ENCODE measurements at regions not wholly inside any gene's neighbourhood (a gene's known extent, or its start where the extent isn't known, plus 50 kb on each side); places are given as distances from the start of the nearest gene placed in this dataset.
A peak's percentile ranks its signal among the peaks of the same experiment; 100 is the strongest.

DNA sequence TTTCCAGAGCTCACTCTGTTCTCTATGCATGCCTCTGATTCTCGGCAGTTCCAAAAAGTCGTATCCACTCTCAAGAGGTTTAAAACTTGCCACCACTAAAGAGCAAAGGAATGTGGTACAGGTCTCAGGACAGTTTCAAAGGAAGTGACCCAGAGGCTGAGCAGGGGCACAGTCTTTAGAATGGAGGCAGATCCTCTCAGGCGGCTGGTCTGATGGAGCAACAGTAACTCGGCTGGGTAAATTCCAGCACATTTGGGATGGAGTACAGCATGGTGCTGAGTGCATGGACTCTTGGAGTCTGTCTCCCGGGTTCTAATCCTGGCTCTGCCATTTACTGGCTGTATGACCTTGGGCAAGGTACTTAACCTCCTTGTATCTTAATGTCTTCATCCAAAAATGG lies 88.1 kb upstream of the BACH2 start:
- Mint-ChIP-seq H3K9me3 (no peaks in the 10 kb centered on the region), H3K36me3 (no peaks in the 10 kb centered on the region), H3K4me3 (no peak overlapping the region), H3K27ac (no peak overlapping the region), H3K4me1 (peaks cover 19 to 22% (median 20%) of the 10 kb centered on the region in 3 donors), H3K27me3 (peaks cover 7 to 10% of the 10 kb centered on the region in 2 donors)
- peaks cover 13% of the 10 kb centered on the region for H3K4me1 ChIP-seq (ENCODE audit: insufficient read depth, low read length)
- no peak overlapping the region for H3K4me3 ChIP-seq (ENCODE audit: low read length)
- POLR2A ChIA-PET: no interaction called here
- CTCF ChIA-PET: interaction anchor here (0.6 to 2.2 kb wide), 2 partner anchors 9 to 32 kb away, joined by 4 to 11 read pairs; no protein-coding TSS in a partner anchor
- H3K27me3 ChIP-seq (ENCODE audit: insufficient read depth, low read length, poor library complexity, severe bottlenecking): no peaks in the 10 kb centered on the region
- H3K36me3 ChIP-seq (ENCODE audit: insufficient read depth, low read length): no peaks in the 10 kb centered on the region
- H3K9me3 ChIP-seq (ENCODE audit: low read length): no peaks in the 10 kb centered on the region
- H3K27ac ChIP-seq (ENCODE audit: low read depth, low read length): no peak overlapping the region
- no peak for DNase-seq

DNA sequence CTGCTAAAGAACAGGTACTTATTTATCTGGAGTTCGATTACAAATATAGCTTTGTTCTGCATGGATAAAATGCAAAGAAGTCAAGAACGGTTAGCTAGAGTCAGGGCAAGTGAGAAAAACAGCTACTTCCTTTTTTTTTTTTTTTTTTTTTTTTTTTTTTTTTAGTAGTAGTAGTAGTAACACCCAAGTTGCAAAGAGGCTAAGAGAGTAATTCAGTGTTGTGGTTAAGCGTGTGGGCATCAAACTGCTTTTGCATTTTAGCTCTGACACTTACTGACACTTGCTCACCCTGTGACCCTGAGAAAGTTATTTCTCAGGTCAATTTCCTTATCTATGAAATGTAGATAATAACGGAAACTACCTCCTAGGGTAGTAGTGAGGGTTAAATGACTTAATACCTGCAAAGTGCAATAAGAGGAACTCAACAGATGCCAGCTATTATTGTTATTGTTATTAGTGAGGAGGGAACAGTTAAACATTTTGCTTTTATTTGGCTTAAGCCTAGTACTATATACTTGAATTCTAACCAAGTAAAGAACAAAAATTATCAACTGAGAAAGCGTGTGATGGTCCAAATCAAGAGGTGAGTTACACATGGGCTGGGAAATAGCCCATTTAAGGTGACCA lies 86.7 kb upstream of the BACH2 start:
- Mint-ChIP-seq H3K27me3 (peaks cover 7 to 17% of the 10 kb centered on the region in 2 donors), H3K4me1 (peaks cover 19 to 22% (median 20%) of the 10 kb centered on the region in 3 donors), H3K27ac (no peak overlapping the region), H3K36me3 (no peaks in the 10 kb centered on the region), H3K9me3 (no peaks in the 10 kb centered on the region), H3K4me3 (no peak overlapping the region)
- no peaks in the 10 kb centered on the region for H3K27me3 ChIP-seq (ENCODE audit: insufficient read depth, low read length, poor library complexity, severe bottlenecking)
- H3K4me1 ChIP-seq (ENCODE audit: insufficient read depth, low read length): peaks cover 13% of the 10 kb centered on the region
- no peak overlapping the region for H3K27ac ChIP-seq (ENCODE audit: low read depth, low read length)
- peak in 2 of 5 donors; percentile 23 to 40 for DNase-seq
- ChIA-PET POLR2A (interaction anchor here (0.6 to 1.0 kb wide), 3 partner anchors 88 to 443 kb away, joined by 3 to 7 read pairs (median 3); no protein-coding TSS in a partner anchor), CTCF (interaction anchor here (1.3 to 2.2 kb wide), 3 partner anchors 10 to 443 kb away, joined by 3 to 11 read pairs (median 5); no protein-coding TSS in a partner anchor)
- no peaks in the 10 kb centered on the region for H3K9me3 ChIP-seq (ENCODE audit: low read length)
- H3K4me3 ChIP-seq (ENCODE audit: low read length): no peak overlapping the region
- no peaks in the 10 kb centered on the region for H3K36me3 ChIP-seq (ENCODE audit: insufficient read depth, low read length)

DNA sequence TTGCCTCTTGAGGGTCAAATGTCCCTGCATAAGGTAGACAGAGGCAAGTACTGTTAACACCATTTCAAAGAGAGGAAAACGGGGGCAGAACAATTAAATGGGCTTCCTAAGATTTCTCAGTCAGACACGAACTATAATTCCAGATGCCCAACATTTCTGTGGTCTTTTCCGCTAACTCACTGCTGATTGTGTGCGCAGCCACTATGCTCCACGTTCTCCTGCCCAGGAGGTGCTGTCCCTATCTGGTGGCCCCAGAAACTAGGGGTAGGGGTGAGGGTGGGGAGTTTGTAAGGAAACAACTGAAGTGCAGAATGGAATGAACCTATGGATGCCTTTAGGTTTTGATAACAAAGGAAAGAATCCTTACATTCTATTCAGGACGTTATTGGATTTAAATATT lies 86.1 kb upstream of the BACH2 start:
- Histone ChIP-seq H3K4me1 (ENCODE audit: insufficient read depth, low read length) (peaks cover 13% of the 10 kb centered on the region), H3K27ac (ENCODE audit: low read depth, low read length) (no peak overlapping the region), H3K36me3 (ENCODE audit: insufficient read depth, low read length) (no peaks in the 10 kb centered on the region), H3K9me3 (ENCODE audit: low read length) (no peaks in the 10 kb centered on the region), H3K4me3 (ENCODE audit: low read length) (no peak overlapping the region), H3K27me3 (ENCODE audit: insufficient read depth, low read length, poor library complexity, severe bottlenecking) (no peaks in the 10 kb centered on the region)
- no peaks in the 10 kb centered on the region for H3K36me3 Mint-ChIP-seq
- H3K4me1 Mint-ChIP-seq: peaks cover 19 to 22% (median 20%) of the 10 kb centered on the region in 3 donors
- POLR2A ChIA-PET: interaction anchor here (0.6 to 1.0 kb wide), 3 partner anchors 87 to 442 kb away, joined by 3 to 7 read pairs (median 3); no protein-coding TSS in a partner anchor
- CTCF ChIA-PET: interaction anchor here (1.3 to 2.2 kb wide), 3 partner anchors 11 to 442 kb away, joined by 3 to 11 read pairs (median 5); no protein-coding TSS in a partner anchor
- H3K9me3 Mint-ChIP-seq: no peaks in the 10 kb centered on the region
- H3K27me3 Mint-ChIP-seq: peaks cover 4 to 17% of the 10 kb centered on the region in 2 donors
- no peak for DNase-seq
- no peak overlapping the region for H3K4me3 Mint-ChIP-seq
- no peak overlapping the region for H3K27ac Mint-ChIP-seq

- Histone ChIP-seq H3K36me3 (ENCODE audit: insufficient read depth, low read length) (no peaks in the 10 kb centered on the region), H3K27me3 (ENCODE audit: insufficient read depth, low read length, poor library complexity, severe bottlenecking) (no peaks in the 10 kb centered on the region), H3K4me3 (ENCODE audit: low read length) (no peak overlapping the region), H3K4me1 (ENCODE audit: insufficient read depth, low read length) (no peaks in the 10 kb centered on the region), H3K9me3 (ENCODE audit: low read length) (no peaks in the 10 kb centered on the region), H3K27ac (ENCODE audit: low read depth, low read length) (no peak overlapping the region)
- H3K9me3 Mint-ChIP-seq: no peaks in the 10 kb centered on the region
- no peak for DNase-seq
- H3K4me1 Mint-ChIP-seq: peaks cover 0 to under 1% (median 0%) of the 10 kb centered on the region in 3 donors
- H3K27ac Mint-ChIP-seq: no peak overlapping the region
- H3K36me3 Mint-ChIP-seq: no peaks in the 10 kb centered on the region
- ChIA-PET CTCF (interaction anchor here (1.0 to 1.8 kb wide), 2 partner anchors 17 to 80 kb away, joined by 3 to 8 read pairs; no protein-coding TSS in a partner anchor), POLR2A (no interaction called here)
- H3K27me3 Mint-ChIP-seq: peaks cover 0 to 10% of the 10 kb centered on the region in 2 donors
- no peak overlapping the region for H3K4me3 Mint-ChIP-seq
Measured at GRCh38 chr6:90375681-90376439, 79.2 kb upstream of the BACH2 start.

- no peaks in the 10 kb centered on the region for H3K9me3 ChIP-seq (ENCODE audit: low read length)
- no peaks in the 10 kb centered on the region for H3K4me1 ChIP-seq (ENCODE audit: insufficient read depth, low read length)
- ChIA-PET POLR2A (no interaction called here), CTCF (no interaction called here)
- Mint-ChIP-seq H3K4me3 (no peak overlapping the region), H3K9me3 (no peaks in the 10 kb centered on the region), H3K27ac (no peak overlapping the region), H3K36me3 (no peaks in the 10 kb centered on the region), H3K27me3 (peaks cover 0 to 7% of the 10 kb centered on the region in 2 donors), H3K4me1 (peaks cover 4 to 13% (median 6%) of the 10 kb centered on the region in 3 donors)
- H3K36me3 ChIP-seq (ENCODE audit: insufficient read depth, low read length): no peaks in the 10 kb centered on the region
- H3K27ac ChIP-seq (ENCODE audit: low read depth, low read length): no peak overlapping the region
- no peak overlapping the region for H3K4me3 ChIP-seq (ENCODE audit: low read length)
- no peaks in the 10 kb centered on the region for H3K27me3 ChIP-seq (ENCODE audit: insufficient read depth, low read length, poor library complexity, severe bottlenecking)
- no peak for DNase-seq
Measured at GRCh38 chr6:90374201-90374600, 77.6 kb upstream of the BACH2 start.

DNA sequence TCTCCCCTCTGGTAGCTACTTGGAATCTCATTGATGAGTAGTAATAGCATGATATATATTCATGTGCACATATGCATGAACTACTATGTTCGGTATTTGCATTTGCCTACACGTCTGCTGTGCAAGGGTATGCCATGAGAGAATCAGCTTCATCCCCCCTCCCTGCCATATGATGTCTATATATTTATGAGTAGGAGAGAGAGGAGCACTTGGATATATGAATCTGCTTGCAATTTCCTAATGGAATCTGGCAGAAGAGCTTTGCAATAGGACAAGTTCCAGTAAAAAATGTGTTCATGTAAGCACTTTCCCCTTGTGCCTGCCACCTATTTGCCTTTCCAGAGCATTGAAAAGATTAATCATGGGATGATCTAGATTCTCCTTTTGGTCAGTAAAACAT lies 76.2 kb upstream of the BACH2 start:
- no peaks in the 10 kb centered on the region for H3K9me3 Mint-ChIP-seq
- no peak for DNase-seq
- H3K36me3 ChIP-seq (ENCODE audit: insufficient read depth, low read length): no peaks in the 10 kb centered on the region
- no peaks in the 10 kb centered on the region for H3K9me3 ChIP-seq (ENCODE audit: low read length)
- CTCF ChIA-PET: interaction anchor here (1.1 to 1.3 kb wide), 2 partner anchors 20 to 432 kb away, joined by 3 read pairs; no protein-coding TSS in a partner anchor
- H3K4me3 Mint-ChIP-seq: no peak overlapping the region
- no peaks in the 10 kb centered on the region for H3K36me3 Mint-ChIP-seq
- H3K27ac ChIP-seq (ENCODE audit: low read depth, low read length): no peak overlapping the region
- H3K27me3 ChIP-seq (ENCODE audit: insufficient read depth, low read length, poor library complexity, severe bottlenecking): no peaks in the 10 kb centered on the region
- no peak overlapping the region for H3K27ac Mint-ChIP-seq
- peaks cover 9 to 19% (median 12%) of the 10 kb centered on the region in 3 donors for H3K4me1 Mint-ChIP-seq
- no peak overlapping the region for H3K4me3 ChIP-seq (ENCODE audit: low read length)
- H3K4me1 ChIP-seq (ENCODE audit: insufficient read depth, low read length): peaks cover 3% of the 10 kb centered on the region
- POLR2A ChIA-PET: no interaction called here
- H3K27me3 Mint-ChIP-seq: peaks cover 0 to 3% of the 10 kb centered on the region in 2 donors

DNA sequence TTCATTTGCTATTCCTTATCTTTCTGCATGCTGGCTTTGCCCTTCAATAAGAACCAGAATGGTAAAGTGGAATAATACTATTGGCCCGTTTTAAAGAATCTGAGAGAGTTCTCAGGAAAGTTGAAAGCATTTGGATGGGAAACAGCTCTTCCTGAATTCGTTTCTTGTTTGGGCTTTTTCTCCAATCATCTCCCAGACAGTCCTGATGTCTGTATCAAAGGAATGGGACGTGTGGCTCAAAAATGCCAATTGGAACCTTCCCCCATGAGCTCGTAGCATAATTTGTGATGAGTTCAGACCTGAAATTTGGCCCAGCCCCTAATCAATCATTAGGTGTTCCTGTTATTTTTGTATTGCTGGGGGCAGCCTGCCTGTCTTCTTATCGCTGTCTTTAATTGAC lies 75.8 kb upstream of the BACH2 start:
- POLR2A ChIA-PET: no interaction called here
- Mint-ChIP-seq H3K36me3 (no peaks in the 10 kb centered on the region), H3K27ac (peak overlapping the region in 1 of 8 donors; percentile 44), H3K27me3 (peaks cover 0 to 3% of the 10 kb centered on the region in 2 donors), H3K9me3 (no peaks in the 10 kb centered on the region), H3K4me1 (peaks cover 9 to 19% (median 12%) of the 10 kb centered on the region in 3 donors), H3K4me3 (no peak overlapping the region)
- CTCF ChIA-PET: interaction anchor here (0.6 to 3.2 kb wide), 4 partner anchors 21 to 441 kb away, joined by 3 to 10 read pairs (median 3); no protein-coding TSS in a partner anchor
- H3K9me3 ChIP-seq (ENCODE audit: low read length): no peaks in the 10 kb centered on the region
- no peaks in the 10 kb centered on the region for H3K36me3 ChIP-seq (ENCODE audit: insufficient read depth, low read length)
- DNase-seq: no peak
- no peak overlapping the region for H3K4me3 ChIP-seq (ENCODE audit: low read length)
- H3K27me3 ChIP-seq (ENCODE audit: insufficient read depth, low read length, poor library complexity, severe bottlenecking): no peaks in the 10 kb centered on the region
- H3K4me1 ChIP-seq (ENCODE audit: insufficient read depth, low read length): peaks cover 3% of the 10 kb centered on the region
- no peak overlapping the region for H3K27ac ChIP-seq (ENCODE audit: low read depth, low read length)

GRCh38 chr6:90370493-90370959 lies 73.9 kb upstream of the BACH2 start:
- no peak for DNase-seq
- POLR2A ChIA-PET: no interaction called here
- H3K4me1 Mint-ChIP-seq: peaks cover 9 to 19% (median 12%) of the 10 kb centered on the region in 3 donors

More at GRCh38 chr6:90370493-90370959, 73.9 kb upstream of the BACH2 start:
- CTCF ChIA-PET: interaction anchor here (3.2 kb wide), 1 partner anchor 23 kb away, joined by 10 read pairs; no protein-coding TSS in a partner anchor
- Histone ChIP-seq H3K4me3 (ENCODE audit: low read length) (no peak overlapping the region), H3K27ac (ENCODE audit: low read depth, low read length) (no peak overlapping the region), H3K36me3 (ENCODE audit: insufficient read depth, low read length) (no peaks in the 10 kb centered on the region), H3K27me3 (ENCODE audit: insufficient read depth, low read length, poor library complexity, severe bottlenecking) (no peaks in the 10 kb centered on the region), H3K9me3 (ENCODE audit: low read length) (no peaks in the 10 kb centered on the region), H3K4me1 (ENCODE audit: insufficient read depth, low read length) (peaks cover 3% of the 10 kb centered on the region)
- Mint-ChIP-seq H3K27me3 (peaks cover 0 to 1% of the 10 kb centered on the region in 2 donors), H3K36me3 (no peaks in the 10 kb centered on the region), H3K4me3 (no peak overlapping the region), H3K9me3 (no peaks in the 10 kb centered on the region), H3K27ac (no peak overlapping the region)
